ENCODE measurements at regions not wholly inside any gene's neighbourhood (a gene's known extent, or its start where the extent isn't known, plus 50 kb on each side); places are given as distances from the start of the nearest gene placed in this dataset.

GRCh38 chr12:17038923-17039322 lies 433.0 kb upstream of the LMO3 start:
- no peaks in the 10 kb centered on the region for H3K79me1 ChIP-seq (ENCODE audit: insufficient read depth, low read depth, low read length, poor library complexity, severe bottlenecking)
- no peaks in the 10 kb centered on the region for H3K36me3 Mint-ChIP-seq (ENCODE audit: insufficient read depth in 1 of 3, low read depth in 3 of 3)
- no peak overlapping the region for H3K4me3 Mint-ChIP-seq
- no peak overlapping the region for H3K4me2 ChIP-seq (ENCODE audit: insufficient read depth, insufficient read length, low read length)
- H4K5ac ChIP-seq (ENCODE audit: insufficient read length, low read depth, low read length), result no peak overlapping the region
- H2BK12ac ChIP-seq (ENCODE audit: insufficient read length, low read depth, low read length), result no peak overlapping the region
- H4K91ac ChIP-seq (ENCODE audit: insufficient read length, low read depth, low read length), result no peak overlapping the region
- DNase-seq, result no peak
- no peak overlapping the region for H3K56ac ChIP-seq (ENCODE audit: insufficient read length, low read depth, low read length)
- H2BK5ac ChIP-seq (ENCODE audit: insufficient read length, low read length), result no peak overlapping the region
- no peaks in the 10 kb centered on the region for H3K79me2 ChIP-seq (ENCODE audit: insufficient read depth, low read length)
- no peaks in the 10 kb centered on the region for H3K27me3 ChIP-seq (ENCODE audit: insufficient read depth, low read length)
- no peaks in the 10 kb centered on the region for H3K23me2 ChIP-seq (ENCODE audit: insufficient read length, low read depth, low read length, poor library complexity, severe bottlenecking)
- no peak overlapping the region for H2BK20ac ChIP-seq (ENCODE audit: low read depth, low read length, poor library complexity, severe bottlenecking)
- no peak overlapping the region for H3K23ac ChIP-seq (ENCODE audit: insufficient read length, low read depth, low read length)
- no peak overlapping the region for H3K9ac ChIP-seq (ENCODE audit: extremely low read depth, insufficient read length, low read length)
- H2AK5ac ChIP-seq (ENCODE audit: insufficient read length, low read length), result no peak overlapping the region
- no peak overlapping the region for H4K8ac ChIP-seq (replicated peaks; ENCODE audit: insufficient read length, low read depth, low read length)
- H4K20me1 ChIP-seq (ENCODE audit: control insufficient read depth, insufficient read depth, insufficient read length), result no peaks in the 10 kb centered on the region
- no peaks in the 10 kb centered on the region for H3K9me3 ChIP-seq (ENCODE audit: control insufficient read depth, low read depth, low read length)
- TF ChIP-seq CTCF (conservative IDR thresholded peaks at IDR 0.05), result no peak
- H3T11ph ChIP-seq (ENCODE audit: low read length), result no peak overlapping the region
- H3K14ac ChIP-seq (ENCODE audit: insufficient read depth, low read length), result no peak overlapping the region
- no peaks in the 10 kb centered on the region for H3K4me1 ChIP-seq (ENCODE audit: insufficient read depth, low read length)
- H2BK15ac ChIP-seq (ENCODE audit: low read depth, low read length), result no peak overlapping the region
- no peaks in the 10 kb centered on the region for H3K9me3 Mint-ChIP-seq
- H3K18ac ChIP-seq (ENCODE audit: insufficient read length, low read depth, low read length), result no peak overlapping the region
- peaks cover 3 to 5% of the 10 kb centered on the region in 2 experiments for H3K4me1 Mint-ChIP-seq
- no peaks in the 10 kb centered on the region for H3K27me3 Mint-ChIP-seq (ENCODE audit: low read depth)
- no peak overlapping the region for H2BK120ac ChIP-seq (ENCODE audit: low read depth, low read length, poor library complexity, severe bottlenecking)
- H2AFZ ChIP-seq (ENCODE audit: low read length), result no peak overlapping the region
- no peak overlapping the region for H3K27ac Mint-ChIP-seq
- no peak overlapping the region for H3K4ac ChIP-seq (ENCODE audit: low read depth, low read length)
- no peak overlapping the region for H3K27ac ChIP-seq (ENCODE audit: insufficient read length, low read depth, low read length)
